COLO829 (cell line): ENCODE measurements at regions not wholly inside any gene's neighbourhood (a gene's known extent, or its start where the extent isn't known, plus 50 kb on each side); places are given as distances from the start of the nearest gene placed in this dataset.
"Not testable (repeated sequence)": the region's sequence is repeated elsewhere in the genome, so short reads cannot be mapped to it uniquely, and the experiment has no call there.

Experiments
- DNase-seq: peaks from one replicate; pipeline ENCODE4 v3.0.0; 2012; ENCODE audit warnings: low spot score

GRCh38 chr3:21989341-21990042, 238.5 kb upstream of the ZNF385D start:
- DNase-seq: no peak

GRCh38 chr3:21991061-21991460, 240.1 kb upstream of the ZNF385D start:
- no peak for DNase-seq

GRCh38 chr3:21995079-21995607, 244.1 kb upstream of the ZNF385D start:
- no peak for DNase-seq

- no peak for DNase-seq
These were observed 256.4 kb upstream of the ZNF385D start for GRCh38 chr3:22007368-22007767.

- DNase-seq: no peak
These were observed 260.0 kb upstream of the ZNF385D start for GRCh38 chr3:22010997-22011396.

GRCh38 chr3:22012471-22012870, 261.5 kb upstream of the ZNF385D start:
- no peak for DNase-seq

- DNase-seq: no peak
These were observed 262.6 kb upstream of the ZNF385D start for GRCh38 chr3:22013641-22014040.

GRCh38 chr3:22016197-22016596, 265.2 kb upstream of the ZNF385D start:
- DNase-seq: no peak

- not testable (repeated sequence) for DNase-seq
These were observed 273.6 kb upstream of the ZNF385D start for GRCh38 chr3:22024638-22025037.

GRCh38 chr3:22029480-22029879, 278.5 kb upstream of the ZNF385D start:
- no peak for DNase-seq

- no peak for DNase-seq
These were observed 288.2 kb upstream of the ZNF385D start for GRCh38 chr3:22039161-22039560.

- DNase-seq: no peak
These were observed 289.1 kb upstream of the ZNF385D start for GRCh38 chr3:22040150-22040549.

GRCh38 chr3:22045882-22046281, 294.9 kb upstream of the ZNF385D start:
- no peak for DNase-seq

- DNase-seq: no peak
These were observed 312.5 kb upstream of the ZNF385D start for GRCh38 chr3:22063500-22063899.

- no peak for DNase-seq
These were observed 317.6 kb upstream of the ZNF385D start for GRCh38 chr3:22068619-22069018.

GRCh38 chr3:22088204-22088603, 337.2 kb upstream of the ZNF385D start:
- DNase-seq: no peak

- no peak for DNase-seq
These were observed 338.3 kb upstream of the ZNF385D start for GRCh38 chr3:22089284-22089683.

- DNase-seq: no peak
These were observed 340.3 kb upstream of the ZNF385D start for GRCh38 chr3:22091329-22091728.

- no peak for DNase-seq
These were observed 347.0 kb upstream of the ZNF385D start for GRCh38 chr3:22098021-22098420.

GRCh38 chr3:22101351-22101750, 350.3 kb upstream of the ZNF385D start:
- no peak for DNase-seq

- no peak for DNase-seq
These were observed 350.8 kb upstream of the ZNF385D start for GRCh38 chr3:22101811-22102210.

GRCh38 chr3:22103423-22103822, 352.4 kb upstream of the ZNF385D start:
- DNase-seq: no peak

GRCh38 chr3:22106213-22106896, 355.3 kb upstream of the ZNF385D start:
- DNase-seq: no peak

GRCh38 chr3:22111226-22111625, 360.2 kb upstream of the ZNF385D start:
- DNase-seq: no peak
